ENCODE measurements at regions not wholly inside any gene's neighbourhood (a gene's known extent, or its start where the extent isn't known, plus 50 kb on each side); places are given as distances from the start of the nearest gene placed in this dataset.

- no peak overlapping the region for H3K4me3 ChIP-seq (ENCODE audit: low read depth, low read length)
- H3K36me3 ChIP-seq (ENCODE audit: control insufficient read depth, insufficient read depth, low read length): no peaks in the 10 kb centered on the region
- TF ChIP-seq CTCF (IDR thresholded peaks at IDR 0.05; ENCODE audit: insufficient read depth, low read depth, low read length): no peak
- no peak for DNase-seq (ENCODE audit: low read depth)
- no peaks in the 10 kb centered on the region for H3K27me3 ChIP-seq (ENCODE audit: control insufficient read depth, insufficient read depth, low read length)
- POLR2A ChIA-PET: no interaction called here
- CTCF ChIA-PET: no interaction called here
Observed at GRCh38 chr13:38053896-38054295, 184.3 kb upstream of the TRPC4 start.

GRCh38 chr13:38046049-38046376 is 176.4 kb upstream of the TRPC4 start:
- CTCF ChIA-PET: interaction anchor here (0.7 to 2.5 kb wide), 7 partner anchors 14 to 414 kb away, joined by 3 to 8 read pairs (median 5); no protein-coding TSS in a partner anchor
- Histone ChIP-seq H3K36me3 (ENCODE audit: control insufficient read depth, insufficient read depth, low read length) (no peaks in the 10 kb centered on the region), H3K27me3 (ENCODE audit: control insufficient read depth, insufficient read depth, low read length) (no peaks in the 10 kb centered on the region), H3K4me3 (ENCODE audit: low read depth, low read length) (no peak overlapping the region)
- POLR2A ChIA-PET: no interaction called here
- no peak for DNase-seq (ENCODE audit: low read depth)
- TF ChIP-seq CTCF (IDR thresholded peaks at IDR 0.05; ENCODE audit: insufficient read depth, low read depth, low read length): no peak

GRCh38 chr13:38045278-38046048 is 175.9 kb upstream of the TRPC4 start:
- peak; percentile 66 for TF ChIP-seq CTCF (IDR thresholded peaks at IDR 0.05; ENCODE audit: insufficient read depth, low read depth, low read length)
- no peak overlapping the region for H3K4me3 ChIP-seq (ENCODE audit: low read depth, low read length)
- no peaks in the 10 kb centered on the region for H3K27me3 ChIP-seq (ENCODE audit: control insufficient read depth, insufficient read depth, low read length)
- no peak for DNase-seq (ENCODE audit: low read depth)
- ChIA-PET POLR2A (no interaction called here), CTCF (interaction anchor here (0.6 to 2.5 kb wide), 8 partner anchors 13 to 414 kb away, joined by 3 to 8 read pairs (median 5); no protein-coding TSS in a partner anchor)
- H3K36me3 ChIP-seq (ENCODE audit: control insufficient read depth, insufficient read depth, low read length): no peaks in the 10 kb centered on the region

GRCh38 chr13:38044067-38044466 is 174.5 kb upstream of the TRPC4 start:
- CTCF ChIA-PET: interaction anchor here (0.6 to 2.3 kb wide), 3 partner anchors 15 to 401 kb away, joined by 3 to 7 read pairs (median 3); no protein-coding TSS in a partner anchor
- H3K27me3 ChIP-seq (ENCODE audit: control insufficient read depth, insufficient read depth, low read length): no peaks in the 10 kb centered on the region
- no peak overlapping the region for H3K4me3 ChIP-seq (ENCODE audit: low read depth, low read length)
- no peak for DNase-seq (ENCODE audit: low read depth)
- H3K36me3 ChIP-seq (ENCODE audit: control insufficient read depth, insufficient read depth, low read length): no peaks in the 10 kb centered on the region
- no peak for TF ChIP-seq CTCF (IDR thresholded peaks at IDR 0.05; ENCODE audit: insufficient read depth, low read depth, low read length)
- POLR2A ChIA-PET: no interaction called here

- CTCF ChIA-PET: interaction anchor here (1.2 kb wide), 1 partner anchor 9 kb away, joined by 3 read pairs; no protein-coding TSS in a partner anchor
- no peak for TF ChIP-seq CTCF (IDR thresholded peaks at IDR 0.05; ENCODE audit: insufficient read depth, low read depth, low read length)
- POLR2A ChIA-PET: no interaction called here
Observed at GRCh38 chr13:38042771-38043170, 173.2 kb upstream of the TRPC4 start.

More at GRCh38 chr13:38042771-38043170, 173.2 kb upstream of the TRPC4 start:
- DNase-seq (ENCODE audit: low read depth): no peak
- Histone ChIP-seq H3K4me3 (ENCODE audit: low read depth, low read length) (no peak overlapping the region), H3K36me3 (ENCODE audit: control insufficient read depth, insufficient read depth, low read length) (no peaks in the 10 kb centered on the region), H3K27me3 (ENCODE audit: control insufficient read depth, insufficient read depth, low read length) (no peaks in the 10 kb centered on the region)

Data from BJ (cell line).